ENCODE measurements at regions not wholly inside any gene's neighbourhood (a gene's known extent, or its start where the extent isn't known, plus 50 kb on each side); places are given as distances from the start of the nearest gene placed in this dataset.

GRCh38 chr17:77423589-77424451 lies 283.1 kb downstream of the SEC14L1 start:
- FAIRE-seq (no peak), DNase-seq (ENCODE audit: low spot score) (no peak), ATAC-seq (no peak)
- POLR2A ChIA-PET, result interaction anchor here (9.2 kb wide), 1 partner anchor 28 kb away, joined by 107 read pairs; no protein-coding TSS in a partner anchor
- Histone ChIP-seq H3K27ac (ENCODE audit: extremely low read length, insufficient read depth, low read length) (no peak overlapping the region), H3K36me3 (replicated peaks in 1 of 2; ENCODE audit: control insufficient read depth in 1 of 2, insufficient read depth in 2 of 2, low read length in 2 of 2) (peaks cover 37 to 72% of the 10 kb centered on the region in 2 experiments; a peak in 4 of 5 replicates), H2AFZ (ENCODE audit: low read length) (no peak overlapping the region), H3K9me3 (ENCODE audit: low read length) (no peaks in the 10 kb centered on the region), H3K4me3 (replicated peaks in 1 of 3; ENCODE audit: insufficient read depth in 1 of 3, low read depth in 2 of 3, low read length in 3 of 3) (no peak overlapping the region), H3K9ac (ENCODE audit: insufficient read depth, low read depth, low read length) (no peak overlapping the region), H3K27me3 (ENCODE audit: control insufficient read depth in 1 of 2, insufficient read depth in 2 of 2, low read length in 2 of 2) (no peaks in the 10 kb centered on the region), H3K79me2 (ENCODE audit: insufficient read depth, low read length) (peaks cover 36% of the 10 kb centered on the region), H4K20me1 (ENCODE audit: insufficient read depth, low read length) (peaks cover 77% of the 10 kb centered on the region), H3K4me2 (ENCODE audit: low read depth, low read length) (no peak overlapping the region), H3K4me1 (ENCODE audit: insufficient read depth, low read length) (peaks cover 55% of the 10 kb centered on the region)
- CTCF ChIA-PET (ENCODE audit: low intra/inter-chr PET ratio, low total read pairs), result no interaction called here
- whole genome bisulfite sequencing (ENCODE audit: low lambda C conversion rate), result 97% methylated on average over 31 of the region's 31 CpGs
- in situ Hi-C loops (cut with HindIII; ENCODE audit: extremely low pct_ligation_motif_present, low pct_unique_long_range_greater_than_20kb), result no loop called here
- intact Hi-C loops (cut with micrococcal nuclease; ENCODE audit: unreplicated experiment), result no loop called here
- BruUV-seq (replicated peaks), result no TSS peak
- TF ChIP-seq ZNF496 (CRISPR knock-in tag; IDR thresholded peaks at IDR 0.05; ENCODE audit: insufficient replicate concordance), result no peak
- no peak for TF ChIP-seq TAF1 (CRISPR knock-in tag; IDR thresholded peaks at IDR 0.05)
- no peak for TF ChIP-seq PITX1 (CRISPR knock-in tag; IDR thresholded peaks at IDR 0.05)
- TF ChIP-seq BCLAF1 (IDR thresholded peaks at IDR 0.05), result no peak
- TF ChIP-seq ZNF572 (CRISPR knock-in tag; IDR thresholded peaks at IDR 0.05), result no peak
- TF ChIP-seq HIC2 (CRISPR knock-in tag; IDR thresholded peaks at IDR 0.05; ENCODE audit: low read depth), result 0 out of 2 replicates have a peak, but pooled peaks have one; percentile 47
- no peak for TF ChIP-seq NCOA5 (CRISPR knock-in tag; IDR thresholded peaks at IDR 0.05)
- no peak for TF ChIP-seq ZNF414 (CRISPR knock-in tag; IDR thresholded peaks at IDR 0.05)
- TF ChIP-seq ZFP91 (CRISPR knock-in tag; IDR thresholded peaks at IDR 0.05; ENCODE audit: borderline replicate concordance), result peak; percentile 44; the same call in 1 of the 2 replicates
- no peak for TF ChIP-seq KLF11 (CRISPR knock-in tag; IDR thresholded peaks at IDR 0.05)
- TF ChIP-seq ZBTB46 (CRISPR knock-in tag; IDR thresholded peaks at IDR 0.05; ENCODE audit: borderline replicate concordance), result no peak
- TF ChIP-seq ARNTL (CRISPR knock-in tag; IDR thresholded peaks at IDR 0.05), result no peak
- no peak for TF ChIP-seq POLR2AphosphoS5 (IDR thresholded peaks at IDR 0.05; ENCODE audit: low read depth, low read length)
- TF ChIP-seq TEF (CRISPR knock-in tag; IDR thresholded peaks at IDR 0.05), result no peak

Data from HepG2 (cell line).